Endothelial cell of umbilical vein (primary cell): ENCODE measurements at regions not wholly inside any gene's neighbourhood (a gene's known extent, or its start where the extent isn't known, plus 50 kb on each side); places are given as distances from the start of the nearest gene placed in this dataset.

Source experiments
- BruUV-seq: library from RNA; stranded (reverse); fragments of 400-500 nt; replicated peaks from 2 replicates; lab custom pipeline; 2021; lab: Mats Ljungman, UMichigan
- CTCF ChIA-PET: fragments of 300-600, 350-600 bp; sonication (Branson Sonifier 250); formaldehyde crosslinking; loops from one replicate; lab custom pipeline; 2021; ENCODE audit warnings: antibody characterized with exemption, inconsistent platforms; lab: Charles Lee
- POLR2A ChIA-PET: fragments of 300-600, 350-600 bp; sonication (Branson Sonifier 250); formaldehyde crosslinking; loops from one replicate; lab custom pipeline; 2021; ENCODE audit warnings: antibody characterized with exemption, inconsistent platforms; lab: Charles Lee
- DNase-seq: peaks from one replicate; pipeline ENCODE4 v3.0.0-alpha.2; 2011; ENCODE audit warnings: low read depth, low spot score
- FAIRE-seq: peaks from 2 replicates; lab custom pipeline; 2011; peaks lifted over from hg19 to GRCh38; lab: Jason Lieb, UNC
- H2AFZ ChIP-seq: 2 replicates; pipeline ENCODE4 v1.6.0; 2012; ENCODE audit warnings: low read depth, low read length, control low read depth, inconsistent platforms
- H3K27ac ChIP-seq: 2 replicates; pipeline ENCODE4 v1.5.1; 2011; ENCODE audit warnings: low read depth, mild to moderate bottlenecking, control low read depth, low read length, moderate library complexity; ENCODE audit not compliant: insufficient read depth
- H3K27me3 ChIP-seq, 2 experiments: 2 replicates each; pipeline versions ENCODE4 v1.6.0 to v1.6.1; 2011; ENCODE audit warnings: low read length in 2 of 2, mixed read lengths in 1 of 2; ENCODE audit not compliant: control insufficient read depth in 2 of 2, insufficient read depth in 2 of 2
- H3K36me3 ChIP-seq, 2 experiments: 2 replicates in 1 of 2; 3 replicates in 1 of 2; pipeline ENCODE4 v1.5.1; 2011; ENCODE audit warnings: low read length in 2 of 2, mild to moderate bottlenecking in 1 of 2, moderate library complexity in 1 of 2; ENCODE audit not compliant: control insufficient read depth in 2 of 2, insufficient read depth in 2 of 2; ENCODE audit errors: extremely low read depth in 1 of 2
- H3K4me1 ChIP-seq: 3 replicates; pipeline ENCODE4 v1.5.1; 2011; ENCODE audit warnings: mild to moderate bottlenecking, low read length; ENCODE audit not compliant: control insufficient read depth, insufficient read depth; ENCODE audit errors: extremely low read depth
- H3K4me2 ChIP-seq: 2 replicates; pipeline ENCODE4 v1.6.1; 2011; ENCODE audit warnings: low read length, control low read depth, mixed read lengths; ENCODE audit not compliant: insufficient read depth
- H3K4me3 ChIP-seq, 3 experiments: fragments of 200-600 bp in 1 of 3; sonication (generic), shearing (Covaris generic) in 1 of 3; replicated peaks in 1 of 3; 2 replicates each; pipeline ENCODE4 v1.5.1; 2011 to 2016; ENCODE audit warnings: control low read depth in 3 of 3, low read length in 3 of 3, mild to moderate bottlenecking in 2 of 3, inconsistent platforms in 1 of 3, low read depth in 1 of 3, moderate library complexity in 1 of 3; ENCODE audit not compliant: insufficient read depth in 1 of 3
- H3K79me2 ChIP-seq: 2 replicates; pipeline ENCODE4 v1.6.0; 2012; ENCODE audit warnings: low read length, inconsistent platforms; ENCODE audit not compliant: control insufficient read depth, insufficient read depth
- H3K9ac ChIP-seq: replicated peaks from 2 replicates; pipeline ENCODE3; 2011; ENCODE audit warnings: low read length, control low read depth; ENCODE audit not compliant: insufficient read depth; ENCODE audit errors: extremely low read depth
- H3K9me1 ChIP-seq: replicated peaks from 3 replicates; pipeline ENCODE4 v1.6.0; 2011; ENCODE audit warnings: mild to moderate bottlenecking, low read length; ENCODE audit not compliant: control insufficient read depth, insufficient read depth; ENCODE audit errors: extremely low read depth
- H3K9me3 ChIP-seq: replicated peaks from 2 replicates; pipeline ENCODE4 v1.5.1; 2012; ENCODE audit warnings: low read length, inconsistent platforms; ENCODE audit not compliant: control insufficient read depth, insufficient read depth
- H4K20me1 ChIP-seq: replicated peaks from 2 replicates; pipeline ENCODE3; 2011; ENCODE audit warnings: mild to moderate bottlenecking, low read length; ENCODE audit not compliant: control insufficient read depth, insufficient read depth; ENCODE audit errors: extremely low read depth
- EZH2 ChIP-seq: IDR thresholded peaks from 2 replicates; pipeline ENCODE4 v1.6.1; 2012; ENCODE audit warnings: borderline replicate concordance, low read depth, mild to moderate bottlenecking, moderate library complexity, low read length, inconsistent platforms; ENCODE audit not compliant: severe bottlenecking
- FOS ChIP-seq: IDR thresholded peaks from 2 replicates; pipeline ENCODE4 v1.6.1; 2011; ENCODE audit warnings: mild to moderate bottlenecking, low read length, moderate library complexity, borderline replicate concordance; ENCODE audit not compliant: insufficient read depth
- GATA2 ChIP-seq: IDR thresholded peaks from 2 replicates; pipeline ENCODE4 v1.7.0; 2011; ENCODE audit warnings: low read depth, mild to moderate bottlenecking, moderate library complexity, mixed read lengths, low read length; ENCODE audit not compliant: insufficient read length, insufficient read depth
- JUN ChIP-seq: IDR thresholded peaks from 2 replicates; pipeline ENCODE4 v1.6.1; 2011; ENCODE audit warnings: borderline replicate concordance, low read depth; ENCODE audit not compliant: insufficient read length, insufficient read depth
- MYC ChIP-seq: IDR thresholded peaks from one replicate; pipeline ENCODE4 v1.6.1; 2011; ENCODE audit warnings: mild to moderate bottlenecking, low read depth, low read length
- POLR2A ChIP-seq: IDR thresholded peaks from 2 replicates; pipeline ENCODE4 v1.6.1; 2012; ENCODE audit warnings: low read depth, mild to moderate bottlenecking, control low read depth, low read length
- POLR2AphosphoS5 ChIP-seq: IDR thresholded peaks from 2 replicates; pipeline ENCODE4 v1.6.1; 2012; ENCODE audit warnings: low read depth, mild to moderate bottlenecking, control low read depth, low read length, moderate library complexity; ENCODE audit not compliant: insufficient read depth
- dilution Hi-C: fragments of 300-500 bp; cut with MboI; formaldehyde crosslinking; loops from one replicate; pipeline ENCODE4 v1.15.0; 2019; ENCODE audit warnings: low sequenced_read_pairs; ENCODE audit not compliant: extremely low pct_ligation_motif_present
- intact Hi-C: fragments of 100-400 bp; cut with micrococcal nuclease; formaldehyde crosslinking; loops from one replicate; pipeline ENCODE4 v1.10.0; 2022
- TF ChIP-seq, protein P1 (sequence below): IDR thresholded peaks from 2 replicates; pipeline ENCODE4 v1.6.1; 2011; ENCODE audit not compliant: insufficient read depth, insufficient read length
- TF ChIP-seq, protein P2 (sequence below), 2 donors: IDR thresholded peaks; 1 replicate in 1 of 2; 2 replicates in 1 of 2; pipeline ENCODE4 v1.5.1; 2011; ENCODE audit warnings: low read length in 2 of 2, mild to moderate bottlenecking in 2 of 2, moderate library complexity in 2 of 2, control low read depth in 1 of 2, inconsistent platforms in 1 of 2, low read depth in 1 of 2; ENCODE audit not compliant: insufficient read depth in 1 of 2; ENCODE audit errors: extremely low read depth in 1 of 2

DNA sequence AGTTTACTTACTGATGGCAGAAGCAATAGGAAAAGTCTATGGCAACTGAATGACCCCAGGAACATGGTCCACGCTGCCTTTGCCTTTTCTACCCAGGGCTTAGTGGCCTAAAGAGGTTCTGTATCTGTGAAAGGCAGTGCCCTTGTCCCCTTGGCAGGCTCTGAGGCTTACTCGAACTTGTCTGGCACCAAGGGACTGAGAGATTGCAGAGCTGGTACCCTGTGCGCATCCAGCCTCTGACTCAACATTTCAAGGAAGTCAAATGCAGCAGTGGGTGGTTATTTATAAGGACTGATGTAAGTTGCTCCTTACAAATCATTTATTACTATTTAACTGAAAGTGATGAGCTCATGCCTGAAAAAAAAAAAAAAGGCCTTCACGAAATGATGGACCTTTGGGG, 299.9 kb upstream of the MYOCD start:
- H3K9ac ChIP-seq: no peak overlapping the region
- no peaks in the 10 kb centered on the region for H3K4me1 ChIP-seq
- no peak overlapping the region for H3K4me3 ChIP-seq
- H3K79me2 ChIP-seq: no peaks in the 10 kb centered on the region
- TF ChIP-seq POLR2AphosphoS5: no peak
- no peak for TF ChIP-seq GATA2
- no peak for TF ChIP-seq POLR2A
- TF ChIP-seq EZH2: no peak
- TF ChIP-seq, protein P1, sequence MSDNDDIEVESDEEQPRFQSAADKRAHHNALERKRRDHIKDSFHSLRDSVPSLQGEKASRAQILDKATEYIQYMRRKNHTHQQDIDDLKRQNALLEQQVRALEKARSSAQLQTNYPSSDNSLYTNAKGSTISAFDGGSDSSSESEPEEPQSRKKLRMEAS: no peak
- no peak for TF ChIP-seq FOS
- TF ChIP-seq MYC: no peak
- TF ChIP-seq, protein P2, sequence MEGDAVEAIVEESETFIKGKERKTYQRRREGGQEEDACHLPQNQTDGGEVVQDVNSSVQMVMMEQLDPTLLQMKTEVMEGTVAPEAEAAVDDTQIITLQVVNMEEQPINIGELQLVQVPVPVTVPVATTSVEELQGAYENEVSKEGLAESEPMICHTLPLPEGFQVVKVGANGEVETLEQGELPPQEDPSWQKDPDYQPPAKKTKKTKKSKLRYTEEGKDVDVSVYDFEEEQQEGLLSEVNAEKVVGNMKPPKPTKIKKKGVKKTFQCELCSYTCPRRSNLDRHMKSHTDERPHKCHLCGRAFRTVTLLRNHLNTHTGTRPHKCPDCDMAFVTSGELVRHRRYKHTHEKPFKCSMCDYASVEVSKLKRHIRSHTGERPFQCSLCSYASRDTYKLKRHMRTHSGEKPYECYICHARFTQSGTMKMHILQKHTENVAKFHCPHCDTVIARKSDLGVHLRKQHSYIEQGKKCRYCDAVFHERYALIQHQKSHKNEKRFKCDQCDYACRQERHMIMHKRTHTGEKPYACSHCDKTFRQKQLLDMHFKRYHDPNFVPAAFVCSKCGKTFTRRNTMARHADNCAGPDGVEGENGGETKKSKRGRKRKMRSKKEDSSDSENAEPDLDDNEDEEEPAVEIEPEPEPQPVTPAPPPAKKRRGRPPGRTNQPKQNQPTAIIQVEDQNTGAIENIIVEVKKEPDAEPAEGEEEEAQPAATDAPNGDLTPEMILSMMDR (IDR thresholded peaks at IDR 0.05; ENCODE audit: extremely low read depth in 1 of 2, insufficient read depth in 1 of 2, low read depth in 1 of 2, low read length in 2 of 2): no peak
- no peak for TF ChIP-seq JUN
- no peaks in the 10 kb centered on the region for H3K9me3 ChIP-seq
- H3K27ac ChIP-seq: no peak overlapping the region
- ChIA-PET CTCF (no interaction called here), POLR2A (no interaction called here)
- no peaks in the 10 kb centered on the region for H3K9me1 ChIP-seq
- no peaks in the 10 kb centered on the region for H4K20me1 ChIP-seq
- no TSS peak for BruUV-seq
- H3K27me3 ChIP-seq: no peaks in the 10 kb centered on the region
- dilution Hi-C loops (no loop called here), intact Hi-C loops (loop anchor here (5.0 kb wide), 1 partner anchor 591 kb away; no protein-coding TSS in a partner anchor)
- no peak overlapping the region for H3K4me2 ChIP-seq
- H2AFZ ChIP-seq: no peak overlapping the region
- no peaks in the 10 kb centered on the region for H3K36me3 ChIP-seq
- DNase-seq (no peak), FAIRE-seq (no peak)
